ENCODE measurements at regions not wholly inside any gene's neighbourhood (a gene's known extent, or its start where the extent isn't known, plus 50 kb on each side); places are given as distances from the start of the nearest gene placed in this dataset.

- TF ChIP-seq ZNF766 (CRISPR knock-in tag; IDR thresholded peaks at IDR 0.05; ENCODE audit: borderline replicate concordance) (no peak), ATF1 (CRISPR knock-in tag; IDR thresholded peaks at IDR 0.05) (no peak), MBD4 (IDR thresholded peaks at IDR 0.05; ENCODE audit: borderline replicate concordance, low read length) (no peak), ZNF501 (CRISPR knock-in tag; IDR thresholded peaks at IDR 0.05) (no peak), ZBTB1 (CRISPR knock-in tag; IDR thresholded peaks at IDR 0.05; ENCODE audit: borderline replicate concordance) (no peak)
- TF ChIP-seq, protein P1, sequence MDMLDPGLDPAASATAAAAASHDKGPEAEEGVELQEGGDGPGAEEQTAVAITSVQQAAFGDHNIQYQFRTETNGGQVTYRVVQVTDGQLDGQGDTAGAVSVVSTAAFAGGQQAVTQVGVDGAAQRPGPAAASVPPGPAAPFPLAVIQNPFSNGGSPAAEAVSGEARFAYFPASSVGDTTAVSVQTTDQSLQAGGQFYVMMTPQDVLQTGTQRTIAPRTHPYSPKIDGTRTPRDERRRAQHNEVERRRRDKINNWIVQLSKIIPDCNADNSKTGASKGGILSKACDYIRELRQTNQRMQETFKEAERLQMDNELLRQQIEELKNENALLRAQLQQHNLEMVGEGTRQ (IDR thresholded peaks at IDR 0.05; ENCODE audit: low read depth, low read length), result no peak
- TF ChIP-seq, protein P1 (CRISPR knock-in tag; IDR thresholded peaks at IDR 0.05; ENCODE audit: borderline replicate concordance), result no peak
- TF ChIP-seq, protein P2, sequence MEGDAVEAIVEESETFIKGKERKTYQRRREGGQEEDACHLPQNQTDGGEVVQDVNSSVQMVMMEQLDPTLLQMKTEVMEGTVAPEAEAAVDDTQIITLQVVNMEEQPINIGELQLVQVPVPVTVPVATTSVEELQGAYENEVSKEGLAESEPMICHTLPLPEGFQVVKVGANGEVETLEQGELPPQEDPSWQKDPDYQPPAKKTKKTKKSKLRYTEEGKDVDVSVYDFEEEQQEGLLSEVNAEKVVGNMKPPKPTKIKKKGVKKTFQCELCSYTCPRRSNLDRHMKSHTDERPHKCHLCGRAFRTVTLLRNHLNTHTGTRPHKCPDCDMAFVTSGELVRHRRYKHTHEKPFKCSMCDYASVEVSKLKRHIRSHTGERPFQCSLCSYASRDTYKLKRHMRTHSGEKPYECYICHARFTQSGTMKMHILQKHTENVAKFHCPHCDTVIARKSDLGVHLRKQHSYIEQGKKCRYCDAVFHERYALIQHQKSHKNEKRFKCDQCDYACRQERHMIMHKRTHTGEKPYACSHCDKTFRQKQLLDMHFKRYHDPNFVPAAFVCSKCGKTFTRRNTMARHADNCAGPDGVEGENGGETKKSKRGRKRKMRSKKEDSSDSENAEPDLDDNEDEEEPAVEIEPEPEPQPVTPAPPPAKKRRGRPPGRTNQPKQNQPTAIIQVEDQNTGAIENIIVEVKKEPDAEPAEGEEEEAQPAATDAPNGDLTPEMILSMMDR (CRISPR knock-in tag; IDR thresholded peaks at IDR 0.05), result no peak
Observed at GRCh38 chr13:78030341-78030896, 111.8 kb upstream of the EDNRB start.

Measured in HepG2 (cell line).